ENCODE measurements at regions not wholly inside any gene's neighbourhood (a gene's known extent, or its start where the extent isn't known, plus 50 kb on each side); places are given as distances from the start of the nearest gene placed in this dataset.

- ATAC-seq, result no peak
Observed at GRCh38 chr2:120575966-120576365, 159.7 kb upstream of the GLI2 start.

GRCh38 chr2:120576509-120577474 is 158.9 kb upstream of the GLI2 start:
- no peak for ATAC-seq

- no peak for ATAC-seq
Observed at GRCh38 chr2:120577721-120578295, 157.9 kb upstream of the GLI2 start.

GRCh38 chr2:120578576-120579352 is 156.9 kb upstream of the GLI2 start:
- ATAC-seq, result no peak

GRCh38 chr2:120579916-120580685 is 155.6 kb upstream of the GLI2 start:
- no peak for ATAC-seq

- no peak for ATAC-seq
Observed at GRCh38 chr2:120580709-120581108, 155.0 kb upstream of the GLI2 start.

GRCh38 chr2:120583121-120583520 is 152.5 kb upstream of the GLI2 start:
- ATAC-seq, result no peak

GRCh38 chr2:120583851-120584570 is 151.7 kb upstream of the GLI2 start:
- no peak for ATAC-seq

GRCh38 chr2:120586507-120587278 is 149.0 kb upstream of the GLI2 start:
- ATAC-seq, result no peak

- ATAC-seq, result no peak
Observed at GRCh38 chr2:120587279-120587996, 148.2 kb upstream of the GLI2 start.

- no peak for ATAC-seq
Observed at GRCh38 chr2:120587997-120588336, 147.7 kb upstream of the GLI2 start.

- no peak for ATAC-seq
Observed at GRCh38 chr2:120589771-120590608, 145.7 kb upstream of the GLI2 start.

- ATAC-seq, result no peak
Observed at GRCh38 chr2:120590841-120591240, 144.8 kb upstream of the GLI2 start.

- ATAC-seq, result no peak
Observed at GRCh38 chr2:120591572-120591971, 144.1 kb upstream of the GLI2 start.

GRCh38 chr2:120592084-120592483 is 143.6 kb upstream of the GLI2 start:
- ATAC-seq, result no peak

GRCh38 chr2:120593921-120594686 is 141.6 kb upstream of the GLI2 start:
- no peak for ATAC-seq

GRCh38 chr2:120594856-120595685 is 140.6 kb upstream of the GLI2 start:
- no peak for ATAC-seq

- ATAC-seq, result no peak
Observed at GRCh38 chr2:120595739-120596138, 139.9 kb upstream of the GLI2 start.
